ENCODE measurements at regions not wholly inside any gene's neighbourhood (a gene's known extent, or its start where the extent isn't known, plus 50 kb on each side); places are given as distances from the start of the nearest gene placed in this dataset.

GRCh38 chr20:21564127-21564773, 50.4 kb upstream of the NKX2-2 start:
- ChIA-PET CTCF (interaction anchor here (0.7 to 3.0 kb wide), 3 partner anchors 8 to 994 kb away, joined by 3 to 48 read pairs (median 3); no protein-coding TSS in a partner anchor), POLR2A (no interaction called here)
- no peak for DNase-seq (ENCODE audit: unreplicated experiment)
- intact Hi-C loops (cut with micrococcal nuclease): no loop called here
- BruUV-seq (replicated peaks): no TSS peak
- Mint-ChIP-seq H3K4me1 (ENCODE audit: insufficient read depth, unreplicated experiment) (no peaks in the 10 kb centered on the region), H3K9me3 (ENCODE audit: unreplicated experiment) (no peaks in the 10 kb centered on the region), H3K4me3 (ENCODE audit: unreplicated experiment) (no peak overlapping the region), H3K27me3 (ENCODE audit: insufficient read depth, unreplicated experiment) (peaks cover 54% of the 10 kb centered on the region), H3K27ac (ENCODE audit: low read depth, unreplicated experiment) (no peak overlapping the region), H3K36me3 (ENCODE audit: insufficient read depth, unreplicated experiment) (peaks cover 6% of the 10 kb centered on the region)
- no peak for TF ChIP-seq CTCF (IDR thresholded peaks at IDR 0.05; ENCODE audit: unreplicated experiment)

Measured in MCF 10A (cell line).